GM23338 (cell line): ENCODE measurements at regions not wholly inside any gene's neighbourhood (a gene's known extent, or its start where the extent isn't known, plus 50 kb on each side); places are given as distances from the start of the nearest gene placed in this dataset.

Experiments
- ATAC-seq: fragments of 200-7000 bp; cut with Tn5 transposase; 3 replicates; pipeline ENCODE4 v1.9.1; 2020
- DNase-seq: peaks from one replicate; pipeline ENCODE4 v3.0.0-alpha.2; 2015; ENCODE audit warnings: low spot score
- H2AFZ ChIP-seq: fragments of 200-600 bp; sonication (generic); 2 replicates; pipeline ENCODE4 v1.8.0; 2016; ENCODE audit warnings: antibody characterized with exemption, mild to moderate bottlenecking, moderate library complexity
- H3F3A ChIP-seq: fragments of 200-600 bp; sonication (generic); replicated peaks from 2 replicates; pipeline ENCODE4 v1.8.0; 2017; ENCODE audit warnings: antibody characterized with exemption, mixed run types, low read depth
- H3K27ac ChIP-seq: fragments of 200-600 bp; sonication (generic); 2 replicates; pipeline ENCODE4 v1.6.1; 2016; ENCODE audit warnings: low read depth
- H3K27me3 ChIP-seq: fragments of 200-600 bp; sonication (generic); 2 replicates; pipeline ENCODE4 v1.8.0; 2016; ENCODE audit warnings: mild to moderate bottlenecking, mixed run types, moderate library complexity; ENCODE audit not compliant: insufficient read depth
- H3K36me3 ChIP-seq: fragments of 200-600 bp; sonication (generic); 2 replicates; pipeline ENCODE4 v1.8.0; 2016; ENCODE audit warnings: mild to moderate bottlenecking; ENCODE audit not compliant: insufficient read depth
- H3K4me1 ChIP-seq: fragments of 200-600 bp; sonication (generic); 2 replicates; pipeline ENCODE4 v1.8.0; 2016; ENCODE audit warnings: mild to moderate bottlenecking, moderate library complexity; ENCODE audit not compliant: insufficient read depth
- H3K4me2 ChIP-seq: fragments of 200-600 bp; sonication (generic); 2 replicates; pipeline ENCODE4 v1.7.1; 2017; ENCODE audit warnings: mixed run types
- H3K4me3 ChIP-seq: fragments of 200-600 bp; sonication (generic); 2 replicates; pipeline ENCODE4 v1.6.1; 2016; ENCODE audit warnings: mixed run types
- H3K79me2 ChIP-seq: fragments of 200-600 bp; sonication (generic); replicated peaks from 2 replicates; pipeline ENCODE4 v1.8.0; 2017; ENCODE audit warnings: mild to moderate bottlenecking; ENCODE audit not compliant: insufficient read depth
- H3K9me2 ChIP-seq: fragments of 200-600 bp; sonication (generic); 2 replicates; pipeline ENCODE4 v1.8.0; 2017; ENCODE audit not compliant: insufficient read depth
- H4K20me1 ChIP-seq: fragments of 200-600 bp; sonication (generic); replicated peaks from 2 replicates; pipeline ENCODE4 v1.8.0; 2017; ENCODE audit warnings: mild to moderate bottlenecking; ENCODE audit not compliant: insufficient read depth
- H3K27ac Mint-ChIP-seq: 2 replicates; pipeline ENCODE4 v1.8.0; 2020; ENCODE audit warnings: inconsistent platforms, mild to moderate bottlenecking, moderate library complexity, mixed read lengths
- H3K27me3 Mint-ChIP-seq: 3 replicates; pipeline ENCODE4 v1.8.0; 2022; ENCODE audit warnings: low read depth, mild to moderate bottlenecking, moderate library complexity, mixed read lengths, inconsistent platforms; ENCODE audit not compliant: insufficient read depth, poor library complexity
- H3K36me3 Mint-ChIP-seq: 3 replicates; pipeline ENCODE4 v1.8.0; 2021; ENCODE audit warnings: low read depth, mild to moderate bottlenecking, inconsistent platforms, moderate library complexity, mixed read lengths
- H3K4me1 Mint-ChIP-seq: 3 replicates; pipeline ENCODE4 v1.8.0; 2020; ENCODE audit warnings: mild to moderate bottlenecking, inconsistent platforms, mixed read lengths
- H3K4me3 Mint-ChIP-seq: 3 replicates; pipeline ENCODE4 v1.8.0; 2021; ENCODE audit warnings: moderate library complexity, mild to moderate bottlenecking, inconsistent platforms, mixed read lengths
- H3K9me3 Mint-ChIP-seq: 3 replicates; pipeline ENCODE4 v1.8.0; 2020; ENCODE audit warnings: moderate library complexity, mild to moderate bottlenecking, inconsistent platforms, mixed read lengths
- EZH2 ChIP-seq: fragments of 200-600 bp; sonication (generic); IDR thresholded peaks from one replicate; pipeline ENCODE4 v1.8.0; 2017; ENCODE audit warnings: antibody characterized with exemption, mild to moderate bottlenecking, low read depth; ENCODE audit not compliant: unreplicated experiment
- ZNF331 ChIP-seq: fragments of 250-450 bp; sonication (Bioruptor Pico); IDR thresholded peaks from 2 replicates; pipeline ENCODE4 v1.5.0; 2020; ENCODE audit warnings: low read depth, mild to moderate bottlenecking, moderate library complexity
- TF ChIP-seq, protein P1 (sequence below): fragments of 250-450 bp; sonication (Bioruptor Pico); IDR thresholded peaks from 2 replicates; pipeline ENCODE4 v1.5.0; 2020; ENCODE audit warnings: mild to moderate bottlenecking, moderate library complexity
- TF ChIP-seq, protein P2 (sequence below), 2 experiments: fragments of 200-600 bp in 1 of 2; sonication (generic) in 1 of 2; conservative IDR thresholded peaks; 2 replicates each; pipeline versions ENCODE4 v1.5.1 to v1.6.1; 2016 to 2017; ENCODE audit warnings: antibody characterized with exemption in 2 of 2, low read depth in 2 of 2, mild to moderate bottlenecking in 2 of 2, moderate library complexity in 1 of 2

DNA sequence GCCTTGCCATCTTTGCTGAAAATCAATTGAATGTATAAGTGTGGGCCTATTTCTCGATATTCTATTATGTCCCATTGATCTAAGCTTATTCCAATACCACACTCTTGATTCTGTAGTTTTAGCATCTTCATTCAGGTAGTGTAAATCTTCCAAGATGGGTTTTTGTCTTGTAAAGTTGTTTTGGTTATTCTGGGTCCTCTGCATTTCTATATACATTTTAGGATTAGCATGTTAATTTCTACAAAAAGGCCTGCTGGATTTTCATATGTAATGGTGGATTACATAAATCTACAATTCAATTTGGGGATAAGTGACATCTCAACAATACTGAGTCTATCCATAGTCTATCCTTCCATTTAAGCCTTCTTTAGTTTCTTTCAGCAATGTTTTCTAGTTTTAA, 86.0 kb upstream of the ANO4 start (continued):
- TF ChIP-seq, protein P1, sequence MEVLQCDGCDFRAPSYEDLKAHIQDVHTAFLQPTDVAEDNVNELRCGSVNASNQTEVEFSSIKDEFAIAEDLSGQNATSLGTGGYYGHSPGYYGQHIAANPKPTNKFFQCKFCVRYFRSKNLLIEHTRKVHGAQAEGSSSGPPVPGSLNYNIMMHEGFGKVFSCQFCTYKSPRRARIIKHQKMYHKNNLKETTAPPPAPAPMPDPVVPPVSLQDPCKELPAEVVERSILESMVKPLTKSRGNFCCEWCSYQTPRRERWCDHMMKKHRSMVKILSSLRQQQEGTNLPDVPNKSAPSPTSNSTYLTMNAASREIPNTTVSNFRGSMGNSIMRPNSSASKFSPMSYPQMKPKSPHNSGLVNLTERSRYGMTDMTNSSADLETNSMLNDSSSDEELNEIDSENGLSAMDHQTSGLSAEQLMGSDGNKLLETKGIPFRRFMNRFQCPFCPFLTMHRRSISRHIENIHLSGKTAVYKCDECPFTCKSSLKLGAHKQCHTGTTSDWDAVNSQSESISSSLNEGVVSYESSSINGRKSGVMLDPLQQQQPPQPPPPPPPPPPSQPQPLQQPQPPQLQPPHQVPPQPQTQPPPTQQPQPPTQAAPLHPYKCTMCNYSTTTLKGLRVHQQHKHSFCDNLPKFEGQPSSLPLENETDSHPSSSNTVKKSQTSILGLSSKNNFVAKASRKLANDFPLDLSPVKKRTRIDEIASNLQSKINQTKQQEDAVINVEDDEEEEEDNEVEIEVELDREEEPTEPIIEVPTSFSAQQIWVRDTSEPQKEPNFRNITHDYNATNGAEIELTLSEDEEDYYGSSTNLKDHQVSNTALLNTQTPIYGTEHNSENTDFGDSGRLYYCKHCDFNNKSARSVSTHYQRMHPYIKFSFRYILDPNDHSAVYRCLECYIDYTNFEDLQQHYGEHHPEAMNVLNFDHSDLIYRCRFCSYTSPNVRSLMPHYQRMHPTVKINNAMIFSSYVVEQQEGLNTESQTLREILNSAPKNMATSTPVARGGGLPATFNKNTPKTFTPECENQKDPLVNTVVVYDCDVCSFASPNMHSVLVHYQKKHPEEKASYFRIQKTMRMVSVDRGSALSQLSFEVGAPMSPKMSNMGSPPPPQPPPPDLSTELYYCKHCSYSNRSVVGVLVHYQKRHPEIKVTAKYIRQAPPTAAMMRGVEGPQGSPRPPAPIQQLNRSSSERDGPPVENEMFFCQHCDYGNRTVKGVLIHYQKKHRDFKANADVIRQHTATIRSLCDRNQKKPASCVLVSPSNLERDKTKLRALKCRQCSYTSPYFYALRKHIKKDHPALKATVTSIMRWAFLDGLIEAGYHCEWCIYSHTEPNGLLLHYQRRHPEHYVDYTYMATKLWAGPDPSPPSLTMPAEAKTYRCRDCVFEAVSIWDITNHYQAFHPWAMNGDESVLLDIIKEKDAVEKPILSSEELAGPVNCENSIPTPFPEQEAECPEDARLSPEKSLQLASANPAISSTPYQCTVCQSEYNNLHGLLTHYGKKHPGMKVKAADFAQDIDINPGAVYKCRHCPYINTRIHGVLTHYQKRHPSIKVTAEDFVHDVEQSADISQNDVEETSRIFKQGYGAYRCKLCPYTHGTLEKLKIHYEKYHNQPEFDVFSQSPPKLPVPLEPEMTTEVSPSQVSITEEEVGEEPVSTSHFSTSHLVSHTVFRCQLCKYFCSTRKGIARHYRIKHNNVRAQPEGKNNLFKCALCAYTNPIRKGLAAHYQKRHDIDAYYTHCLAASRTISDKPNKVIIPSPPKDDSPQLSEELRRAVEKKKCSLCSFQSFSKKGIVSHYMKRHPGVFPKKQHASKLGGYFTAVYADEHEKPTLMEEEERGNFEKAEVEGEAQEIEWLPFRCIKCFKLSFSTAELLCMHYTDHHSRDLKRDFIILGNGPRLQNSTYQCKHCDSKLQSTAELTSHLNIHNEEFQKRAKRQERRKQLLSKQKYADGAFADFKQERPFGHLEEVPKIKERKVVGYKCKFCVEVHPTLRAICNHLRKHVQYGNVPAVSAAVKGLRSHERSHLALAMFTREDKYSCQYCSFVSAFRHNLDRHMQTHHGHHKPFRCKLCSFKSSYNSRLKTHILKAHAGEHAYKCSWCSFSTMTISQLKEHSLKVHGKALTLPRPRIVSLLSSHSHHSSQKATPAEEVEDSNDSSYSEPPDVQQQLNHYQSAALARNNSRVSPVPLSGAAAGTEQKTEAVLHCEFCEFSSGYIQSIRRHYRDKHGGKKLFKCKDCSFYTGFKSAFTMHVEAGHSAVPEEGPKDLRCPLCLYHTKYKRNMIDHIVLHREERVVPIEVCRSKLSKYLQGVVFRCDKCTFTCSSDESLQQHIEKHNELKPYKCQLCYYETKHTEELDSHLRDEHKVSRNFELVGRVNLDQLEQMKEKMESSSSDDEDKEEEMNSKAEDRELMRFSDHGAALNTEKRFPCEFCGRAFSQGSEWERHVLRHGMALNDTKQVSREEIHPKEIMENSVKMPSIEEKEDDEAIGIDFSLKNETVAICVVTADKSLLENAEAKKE: no peak

DNA sequence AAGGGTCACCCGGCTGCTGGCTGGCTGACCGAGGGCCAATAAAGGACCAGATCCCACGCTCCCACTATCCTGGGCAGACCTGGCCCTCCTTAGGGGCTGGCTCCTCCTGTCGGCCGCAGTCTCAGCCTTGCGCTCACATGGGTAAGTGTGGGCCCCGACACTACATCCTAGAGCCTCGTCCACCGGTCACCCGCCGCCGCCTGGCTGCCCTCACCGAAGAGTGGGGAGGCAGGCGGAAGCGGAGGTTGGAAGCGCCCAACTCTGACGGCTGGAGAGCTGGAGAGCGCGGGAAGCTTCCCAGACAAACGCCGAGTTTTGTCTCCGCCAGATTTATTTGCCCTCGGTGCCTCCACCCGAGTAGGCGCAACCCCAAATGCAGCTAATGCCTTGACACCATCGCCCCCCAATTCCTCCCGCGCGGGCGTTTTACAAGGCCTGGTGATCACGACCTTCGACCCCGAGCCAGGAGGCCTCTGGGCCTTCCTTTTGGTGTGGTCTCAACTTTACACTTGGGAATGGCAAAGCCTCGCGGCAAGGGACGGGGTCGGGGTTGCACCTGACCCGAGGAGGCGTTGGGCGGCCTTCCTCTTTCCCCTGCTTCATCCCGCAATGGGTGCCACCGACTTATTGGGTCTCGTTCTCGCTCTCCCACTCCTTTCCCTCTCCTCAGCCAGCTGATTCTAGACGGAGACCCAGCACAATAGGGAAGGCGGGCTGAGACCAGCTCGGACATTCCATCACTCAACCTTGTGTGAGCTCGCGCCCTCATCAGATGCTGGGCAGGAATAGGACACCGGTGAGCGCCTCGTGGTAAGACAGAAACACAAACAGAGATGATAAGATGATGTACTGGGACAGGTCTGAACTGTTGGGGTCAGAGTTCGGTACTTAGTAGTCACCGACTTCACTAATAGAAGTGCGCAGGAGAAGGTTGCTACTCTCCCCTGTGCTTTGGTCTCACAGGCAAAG, 78.3 kb upstream of the ANO4 start:
- no peaks in the 10 kb centered on the region; the same call in 2 of the 3 replicates for H3K36me3 Mint-ChIP-seq
- Histone ChIP-seq H3K4me3 (peak overlapping the region; percentile 71), H3K27ac (no peak overlapping the region), H4K20me1 (no peaks in the 10 kb centered on the region), H3K4me2 (peak overlapping the region; percentile 88), H3K36me3 (no peaks in the 10 kb centered on the region), H2AFZ (peak overlapping the region; percentile 99), H3K79me2 (no peaks in the 10 kb centered on the region), H3K4me1 (0 out of 2 replicates have a peak, but pooled peaks cover 4% of the 10 kb centered on the region), H3K9me2 (no peaks in the 10 kb centered on the region), H3K27me3 (peaks cover 60% of the 10 kb centered on the region), H3F3A (no peaks in the 10 kb centered on the region)
- ATAC-seq: peak; percentile 75
- peak; percentile 18 for TF ChIP-seq EZH2
- TF ChIP-seq ZNF331 (CRISPR knock-in tag): no peak
- TF ChIP-seq, protein P2, sequence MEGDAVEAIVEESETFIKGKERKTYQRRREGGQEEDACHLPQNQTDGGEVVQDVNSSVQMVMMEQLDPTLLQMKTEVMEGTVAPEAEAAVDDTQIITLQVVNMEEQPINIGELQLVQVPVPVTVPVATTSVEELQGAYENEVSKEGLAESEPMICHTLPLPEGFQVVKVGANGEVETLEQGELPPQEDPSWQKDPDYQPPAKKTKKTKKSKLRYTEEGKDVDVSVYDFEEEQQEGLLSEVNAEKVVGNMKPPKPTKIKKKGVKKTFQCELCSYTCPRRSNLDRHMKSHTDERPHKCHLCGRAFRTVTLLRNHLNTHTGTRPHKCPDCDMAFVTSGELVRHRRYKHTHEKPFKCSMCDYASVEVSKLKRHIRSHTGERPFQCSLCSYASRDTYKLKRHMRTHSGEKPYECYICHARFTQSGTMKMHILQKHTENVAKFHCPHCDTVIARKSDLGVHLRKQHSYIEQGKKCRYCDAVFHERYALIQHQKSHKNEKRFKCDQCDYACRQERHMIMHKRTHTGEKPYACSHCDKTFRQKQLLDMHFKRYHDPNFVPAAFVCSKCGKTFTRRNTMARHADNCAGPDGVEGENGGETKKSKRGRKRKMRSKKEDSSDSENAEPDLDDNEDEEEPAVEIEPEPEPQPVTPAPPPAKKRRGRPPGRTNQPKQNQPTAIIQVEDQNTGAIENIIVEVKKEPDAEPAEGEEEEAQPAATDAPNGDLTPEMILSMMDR (conservative IDR thresholded peaks at IDR 0.05; ENCODE audit: low read depth in 2 of 2): peak; percentile 32 to 71; a peak in 3 of 4 replicates
- peak; percentile 74 for DNase-seq
- H3K9me3 Mint-ChIP-seq: no peaks in the 10 kb centered on the region; the same call in 2 of the 3 replicates
- H3K4me3 Mint-ChIP-seq: peak overlapping the region; percentile 68
- H3K27me3 Mint-ChIP-seq: peaks cover 38% of the 10 kb centered on the region
- H3K4me1 Mint-ChIP-seq: peaks cover 10% of the 10 kb centered on the region
- no peak overlapping the region for H3K27ac Mint-ChIP-seq
